IMR-90 (cell line): ENCODE measurements at regions not wholly inside any gene's neighbourhood (a gene's known extent, or its start where the extent isn't known, plus 50 kb on each side); places are given as distances from the start of the nearest gene placed in this dataset.

Source experiments
- ATAC-seq: fragments of 200-7000 bp; cut with Tn5 transposase; 2 replicates; pipeline ENCODE4 v1.9.1; 2020; ENCODE audit warnings: low read depth, mild to moderate bottlenecking, moderate library complexity
- BruUV-seq: library from RNA; stranded (reverse); fragments of 400-500 nt; replicated peaks from 2 replicates; lab custom pipeline; 2021; lab: Mats Ljungman, UMichigan
- CTCF ChIA-PET: fragments of 300-600 bp; formaldehyde crosslinking; extraction: SDS; loops from one replicate; lab custom pipeline; 2021; ENCODE audit warnings: antibody characterized with exemption; lab: Yijun Ruan, JAX
- POLR2A ChIA-PET: fragments of 300-600 bp; sonication (Branson Sonifier 250); formaldehyde crosslinking; loops from one replicate; lab custom pipeline; 2022; ENCODE audit warnings: antibody characterized with exemption; ENCODE audit not compliant: unreplicated experiment; lab: Charles Lee
- DNase-seq: peaks from one replicate; pipeline ENCODE4 v3.0.0; 2013
- H2AFZ ChIP-seq: replicated peaks from 2 replicates; pipeline ENCODE3; 2013; ENCODE audit warnings: low read length, mild to moderate bottlenecking; ENCODE audit not compliant: poor library complexity
- H2AK5ac ChIP-seq: 2 replicates; pipeline ENCODE4 v1.6.1; 2013; ENCODE audit warnings: low read depth, low read length, inconsistent platforms
- H2AK9ac ChIP-seq: replicated peaks from 2 replicates; pipeline ENCODE3; 2013; ENCODE audit warnings: mild to moderate bottlenecking, low read depth, low read length, moderate library complexity; ENCODE audit not compliant: poor library complexity
- H2BK120ac ChIP-seq: 2 replicates; pipeline ENCODE4 v1.6.1; 2013; ENCODE audit warnings: low read depth, low read length, inconsistent platforms
- H2BK15ac ChIP-seq: 3 replicates; pipeline ENCODE4 v1.6.1; 2013; ENCODE audit warnings: low read depth, low read length, inconsistent platforms
- H2BK20ac ChIP-seq: 2 replicates; pipeline ENCODE4 v1.6.1; 2013; ENCODE audit warnings: low read depth, mild to moderate bottlenecking, inconsistent platforms, low read length, moderate library complexity
- H2BK5ac ChIP-seq: 2 replicates; pipeline ENCODE4 v1.6.1; 2013; ENCODE audit warnings: mild to moderate bottlenecking, low read depth, low read length, inconsistent platforms; ENCODE audit not compliant: poor library complexity, severe bottlenecking
- H3K14ac ChIP-seq: replicated peaks from 2 replicates; pipeline ENCODE4 v1.6.1; 2013; ENCODE audit warnings: low read depth, low read length, inconsistent platforms
- H3K18ac ChIP-seq: 2 replicates; pipeline ENCODE4 v1.6.1; 2013; ENCODE audit warnings: low read depth, low read length, control low read depth
- H3K23ac ChIP-seq: 2 replicates; pipeline ENCODE4 v1.6.1; 2013; ENCODE audit warnings: low read depth, low read length, inconsistent platforms
- H3K27ac ChIP-seq: 2 replicates; pipeline ENCODE4 v1.5.1; 2013; ENCODE audit warnings: mild to moderate bottlenecking, control low read depth, low read length; ENCODE audit not compliant: insufficient read depth
- H3K27me3 ChIP-seq: 2 replicates; pipeline ENCODE4 v1.6.1; 2013; ENCODE audit warnings: low read length; ENCODE audit not compliant: control insufficient read depth, insufficient read depth
- H3K36me3 ChIP-seq: 2 replicates; pipeline ENCODE4 v1.6.1; 2013; ENCODE audit warnings: low read length, mixed read lengths; ENCODE audit not compliant: control insufficient read depth, insufficient read depth
- H3K4ac ChIP-seq: 2 replicates; pipeline ENCODE4 v1.6.1; 2013; ENCODE audit warnings: low read depth, low read length, inconsistent platforms
- H3K4me1 ChIP-seq: 2 replicates; pipeline ENCODE4 v1.6.1; 2013; ENCODE audit warnings: low read length, mixed read lengths; ENCODE audit not compliant: control insufficient read depth, insufficient read depth
- H3K4me2 ChIP-seq: 2 replicates; pipeline ENCODE4 v1.6.1; 2013; ENCODE audit warnings: low read depth, mild to moderate bottlenecking, control low read depth, low read length, moderate library complexity
- H3K4me3 ChIP-seq: 2 replicates; pipeline ENCODE4 v1.5.1; 2013; ENCODE audit warnings: low read depth, mild to moderate bottlenecking, control low read depth, low read length, moderate library complexity; ENCODE audit not compliant: insufficient read depth
- H3K56ac ChIP-seq: 2 replicates; pipeline ENCODE4 v1.6.1; 2013; ENCODE audit warnings: low read length, inconsistent platforms; ENCODE audit not compliant: insufficient read depth; ENCODE audit errors: extremely low read depth
- H3K79me1 ChIP-seq, 2 experiments: 2 replicates each; pipeline ENCODE4 v1.6.1; 2013; ENCODE audit warnings: low read length in 2 of 2, inconsistent platforms in 1 of 2, low read depth in 1 of 2
- H3K9ac ChIP-seq: 2 replicates; pipeline ENCODE4 v1.6.1; 2013; ENCODE audit warnings: low read depth, low read length, control low read depth
- H3K9me1 ChIP-seq: 2 replicates; pipeline ENCODE4 v1.6.1; 2013; ENCODE audit warnings: low read length, inconsistent platforms; ENCODE audit not compliant: insufficient read depth
- H3K9me3 ChIP-seq: 2 replicates; pipeline ENCODE4 v1.6.1; 2013; ENCODE audit warnings: low read length; ENCODE audit not compliant: control insufficient read depth, insufficient read depth
- H4K20me1 ChIP-seq: 2 replicates; pipeline ENCODE4 v1.6.1; 2013; ENCODE audit warnings: low read length, inconsistent platforms; ENCODE audit not compliant: insufficient read depth
- H4K5ac ChIP-seq: 2 replicates; pipeline ENCODE4 v1.6.1; 2013; ENCODE audit warnings: mild to moderate bottlenecking, low read depth, low read length, control low read depth
- H4K8ac ChIP-seq, 2 experiments: 2 replicates each; pipeline ENCODE4 v1.6.1; 2013; ENCODE audit warnings: low read depth in 2 of 2, low read length in 2 of 2, control low read depth in 1 of 2, inconsistent platforms in 1 of 2
- H4K91ac ChIP-seq: 2 replicates; pipeline ENCODE4 v1.6.1; 2013; ENCODE audit warnings: low read depth, low read length, inconsistent platforms; ENCODE audit not compliant: insufficient read depth
- BHLHE40 ChIP-seq: fragments of 150-350 bp; IDR thresholded peaks from 2 replicates; pipeline ENCODE4 v1.6.1; 2016; ENCODE audit warnings: mild to moderate bottlenecking, low read depth, low read length
- CEBPB ChIP-seq: IDR thresholded peaks from 2 replicates; pipeline ENCODE4 v1.6.1; 2012; ENCODE audit warnings: low read depth, low read length, improper control_type of control experiment
- CHD1 ChIP-seq: IDR thresholded peaks from 2 replicates; pipeline ENCODE4 v1.6.1; 2012; ENCODE audit warnings: low read depth, low read length, improper control_type of control experiment
- CTCF ChIP-seq: conservative IDR thresholded peaks from 2 replicates; pipeline ENCODE4 v1.5.1; 2012; ENCODE audit warnings: mild to moderate bottlenecking, low read depth, low read length, improper control_type of control experiment
- ELK1 ChIP-seq: fragments of 150-350 bp; IDR thresholded peaks from 2 replicates; pipeline ENCODE4 v1.6.1; 2016; ENCODE audit warnings: low read depth, mild to moderate bottlenecking, low read length, moderate library complexity, borderline replicate concordance
- FOS ChIP-seq: fragments of 150-350 bp; IDR thresholded peaks from 2 replicates; pipeline ENCODE4 v1.6.1; 2016; ENCODE audit warnings: low read depth, low read length
- MAFK ChIP-seq: IDR thresholded peaks from 2 replicates; pipeline ENCODE4 v1.6.1; 2012; ENCODE audit warnings: low read depth, low read length, improper control_type of control experiment
- MAZ ChIP-seq: IDR thresholded peaks from 2 replicates; pipeline ENCODE4 v1.6.1; 2012; ENCODE audit warnings: low read depth, mild to moderate bottlenecking, low read length, improper control_type of control experiment, moderate library complexity, borderline replicate concordance
- MXI1 ChIP-seq: IDR thresholded peaks from 2 replicates; pipeline ENCODE4 v1.6.1; 2012; ENCODE audit warnings: low read depth, mild to moderate bottlenecking, low read length, moderate library complexity, borderline replicate concordance
- NFE2L2 ChIP-seq: fragments of 150-350 bp; IDR thresholded peaks from 2 replicates; pipeline ENCODE4 v1.6.1; 2016; ENCODE audit warnings: low read depth, mild to moderate bottlenecking, low read length
- POLR2A ChIP-seq: IDR thresholded peaks from 2 replicates; pipeline ENCODE4 v1.6.1; 2012; ENCODE audit warnings: mild to moderate bottlenecking, low read depth, low read length
- RAD21 ChIP-seq: IDR thresholded peaks from 2 replicates; pipeline ENCODE4 v1.6.1; 2012; ENCODE audit warnings: low read length, improper control_type of control experiment
- RCOR1 ChIP-seq: IDR thresholded peaks from 2 replicates; pipeline ENCODE4 v1.6.1; 2012; ENCODE audit warnings: mild to moderate bottlenecking, low read length, improper control_type of control experiment; ENCODE audit not compliant: insufficient replicate concordance
- RFX5 ChIP-seq: IDR thresholded peaks from 2 replicates; pipeline ENCODE4 v1.8.0; 2012; ENCODE audit warnings: low read depth, mild to moderate bottlenecking, low read length, moderate library complexity
- SMC3 ChIP-seq: fragments of 150-350 bp; IDR thresholded peaks from 2 replicates; pipeline ENCODE4 v1.6.1; 2016; ENCODE audit warnings: low read depth, mild to moderate bottlenecking, antibody characterized with exemption, low read length, moderate library complexity
- USF2 ChIP-seq: fragments of 150-350 bp; IDR thresholded peaks from 2 replicates; pipeline ENCODE4 v1.6.1; 2017; ENCODE audit warnings: mild to moderate bottlenecking, antibody characterized with exemption, low read length, low read depth
- dilution Hi-C: fragments of 300-500 bp; cut with HindIII; formaldehyde crosslinking; loops from one replicate; pipeline ENCODE4 v1.14.3; 2018; ENCODE audit warnings: low sequenced_read_pairs; ENCODE audit not compliant: unreplicated experiment
- in situ Hi-C: fragments of 300-500 bp; cut with MboI; formaldehyde crosslinking; loops from 3 replicates; pipeline ENCODE4 v1.14.3; 2019; ENCODE audit warnings: low sequenced_read_pairs, inconsistent platforms, mixed read lengths
- intact Hi-C: fragments of 100-400 bp; cut with micrococcal nuclease; formaldehyde crosslinking; loops from 2 replicates; pipeline ENCODE4 v1.10.0; 2022

GRCh38 chr14:41072776-41073175, 533.9 kb upstream of the LRFN5 start:
- Histone ChIP-seq H3K14ac (no peak overlapping the region), H2AK9ac (no peak overlapping the region), H3K4me1 (no peaks in the 10 kb centered on the region), H3K9me3 (peaks cover 7% of the 10 kb centered on the region), H3K4ac (no peak overlapping the region), H4K20me1 (no peaks in the 10 kb centered on the region), H4K8ac (no peak overlapping the region), H2BK120ac (no peak overlapping the region), H4K5ac (no peak overlapping the region), H2AK5ac (no peak overlapping the region), H3K79me1 (no peaks in the 10 kb centered on the region), H3K9ac (no peak overlapping the region), H3K18ac (no peak overlapping the region), H3K27me3 (no peaks in the 10 kb centered on the region), H2BK20ac (no peak overlapping the region), H2BK5ac (no peak overlapping the region), H2BK15ac (no peak overlapping the region), H3K4me2 (no peak overlapping the region), H3K4me3 (no peak overlapping the region), H3K56ac (no peak overlapping the region), H3K27ac (no peak overlapping the region), H3K36me3 (no peaks in the 10 kb centered on the region), H2AFZ (no peak overlapping the region), H4K91ac (no peak overlapping the region), H3K9me1 (no peaks in the 10 kb centered on the region), H3K23ac (no peak overlapping the region)
- ChIA-PET POLR2A (no interaction called here), CTCF (no interaction called here)
- TF ChIP-seq CTCF = no peak
- no peak for TF ChIP-seq FOS
- TF ChIP-seq RFX5 = no peak
- no peak for TF ChIP-seq CEBPB
- no peak for TF ChIP-seq BHLHE40
- TF ChIP-seq SMC3 = no peak
- no peak for TF ChIP-seq USF2
- no peak for TF ChIP-seq RCOR1
- no peak for TF ChIP-seq NFE2L2
- TF ChIP-seq ELK1 = no peak
- TF ChIP-seq MAZ = no peak
- TF ChIP-seq POLR2A = no peak
- TF ChIP-seq MAFK = no peak
- TF ChIP-seq CHD1 = no peak
- TF ChIP-seq MXI1 = no peak
- no peak for TF ChIP-seq RAD21
- BruUV-seq = no TSS peak
- intact Hi-C loops = no loop called here
- in situ Hi-C loops = no loop called here
- ATAC-seq = no peak
- DNase-seq = no peak
- dilution Hi-C loops = no loop called here
